Endothelial cell of umbilical vein (primary cell): ENCODE measurements at regions not wholly inside any gene's neighbourhood (a gene's known extent, or its start where the extent isn't known, plus 50 kb on each side); places are given as distances from the start of the nearest gene placed in this dataset.

Experiments
- BruUV-seq: library from RNA; stranded (reverse); fragments of 400-500 nt; replicated peaks from 2 replicates; lab custom pipeline; 2021; lab: Mats Ljungman, UMichigan
- CTCF ChIA-PET: fragments of 300-600, 350-600 bp; sonication (Branson Sonifier 250); formaldehyde crosslinking; loops from one replicate; lab custom pipeline; 2021; ENCODE audit warnings: antibody characterized with exemption, inconsistent platforms; lab: Charles Lee
- POLR2A ChIA-PET: fragments of 300-600, 350-600 bp; sonication (Branson Sonifier 250); formaldehyde crosslinking; loops from one replicate; lab custom pipeline; 2021; ENCODE audit warnings: antibody characterized with exemption, inconsistent platforms; lab: Charles Lee
- DNase-seq: peaks from one replicate; pipeline ENCODE4 v3.0.0-alpha.2; 2011; ENCODE audit warnings: low read depth, low spot score
- FAIRE-seq: peaks from 2 replicates; lab custom pipeline; 2011; peaks lifted over from hg19 to GRCh38; lab: Jason Lieb, UNC
- H2AFZ ChIP-seq: 2 replicates; pipeline ENCODE4 v1.6.0; 2012; ENCODE audit warnings: low read depth, low read length, control low read depth, inconsistent platforms
- H3K27ac ChIP-seq: 2 replicates; pipeline ENCODE4 v1.5.1; 2011; ENCODE audit warnings: low read depth, mild to moderate bottlenecking, control low read depth, low read length, moderate library complexity; ENCODE audit not compliant: insufficient read depth
- H3K27me3 ChIP-seq, 2 experiments: 2 replicates each; pipeline versions ENCODE4 v1.6.0 to v1.6.1; 2011; ENCODE audit warnings: low read length in 2 of 2, mixed read lengths in 1 of 2; ENCODE audit not compliant: control insufficient read depth in 2 of 2, insufficient read depth in 2 of 2
- H3K36me3 ChIP-seq, 2 experiments: 2 replicates in 1 of 2; 3 replicates in 1 of 2; pipeline ENCODE4 v1.5.1; 2011; ENCODE audit warnings: low read length in 2 of 2, mild to moderate bottlenecking in 1 of 2, moderate library complexity in 1 of 2; ENCODE audit not compliant: control insufficient read depth in 2 of 2, insufficient read depth in 2 of 2; ENCODE audit errors: extremely low read depth in 1 of 2
- H3K4me1 ChIP-seq: 3 replicates; pipeline ENCODE4 v1.5.1; 2011; ENCODE audit warnings: mild to moderate bottlenecking, low read length; ENCODE audit not compliant: control insufficient read depth, insufficient read depth; ENCODE audit errors: extremely low read depth
- H3K4me2 ChIP-seq: 2 replicates; pipeline ENCODE4 v1.6.1; 2011; ENCODE audit warnings: low read length, control low read depth, mixed read lengths; ENCODE audit not compliant: insufficient read depth
- H3K4me3 ChIP-seq, 3 experiments: fragments of 200-600 bp in 1 of 3; sonication (generic), shearing (Covaris generic) in 1 of 3; replicated peaks in 1 of 3; 2 replicates each; pipeline ENCODE4 v1.5.1; 2011 to 2016; ENCODE audit warnings: control low read depth in 3 of 3, low read length in 3 of 3, mild to moderate bottlenecking in 2 of 3, inconsistent platforms in 1 of 3, low read depth in 1 of 3, moderate library complexity in 1 of 3; ENCODE audit not compliant: insufficient read depth in 1 of 3
- H3K79me2 ChIP-seq: 2 replicates; pipeline ENCODE4 v1.6.0; 2012; ENCODE audit warnings: low read length, inconsistent platforms; ENCODE audit not compliant: control insufficient read depth, insufficient read depth
- H3K9ac ChIP-seq: replicated peaks from 2 replicates; pipeline ENCODE3; 2011; ENCODE audit warnings: low read length, control low read depth; ENCODE audit not compliant: insufficient read depth; ENCODE audit errors: extremely low read depth
- H3K9me1 ChIP-seq: replicated peaks from 3 replicates; pipeline ENCODE4 v1.6.0; 2011; ENCODE audit warnings: mild to moderate bottlenecking, low read length; ENCODE audit not compliant: control insufficient read depth, insufficient read depth; ENCODE audit errors: extremely low read depth
- H3K9me3 ChIP-seq: replicated peaks from 2 replicates; pipeline ENCODE4 v1.5.1; 2012; ENCODE audit warnings: low read length, inconsistent platforms; ENCODE audit not compliant: control insufficient read depth, insufficient read depth
- H4K20me1 ChIP-seq: replicated peaks from 2 replicates; pipeline ENCODE3; 2011; ENCODE audit warnings: mild to moderate bottlenecking, low read length; ENCODE audit not compliant: control insufficient read depth, insufficient read depth; ENCODE audit errors: extremely low read depth
- CTCF ChIP-seq, 2 donors: IDR thresholded peaks; 1 replicate in 1 of 2; 2 replicates in 1 of 2; pipeline ENCODE4 v1.5.1; 2011; ENCODE audit warnings: low read length in 2 of 2, mild to moderate bottlenecking in 2 of 2, moderate library complexity in 2 of 2, control low read depth in 1 of 2, inconsistent platforms in 1 of 2, low read depth in 1 of 2; ENCODE audit not compliant: insufficient read depth in 1 of 2; ENCODE audit errors: extremely low read depth in 1 of 2
- EZH2 ChIP-seq: IDR thresholded peaks from 2 replicates; pipeline ENCODE4 v1.6.1; 2012; ENCODE audit warnings: borderline replicate concordance, low read depth, mild to moderate bottlenecking, moderate library complexity, low read length, inconsistent platforms; ENCODE audit not compliant: severe bottlenecking
- FOS ChIP-seq: IDR thresholded peaks from 2 replicates; pipeline ENCODE4 v1.6.1; 2011; ENCODE audit warnings: mild to moderate bottlenecking, low read length, moderate library complexity, borderline replicate concordance; ENCODE audit not compliant: insufficient read depth
- GATA2 ChIP-seq: IDR thresholded peaks from 2 replicates; pipeline ENCODE4 v1.7.0; 2011; ENCODE audit warnings: low read depth, mild to moderate bottlenecking, moderate library complexity, mixed read lengths, low read length; ENCODE audit not compliant: insufficient read length, insufficient read depth
- MAX ChIP-seq: IDR thresholded peaks from 2 replicates; pipeline ENCODE4 v1.6.1; 2011; ENCODE audit not compliant: insufficient read depth, insufficient read length
- MYC ChIP-seq: IDR thresholded peaks from one replicate; pipeline ENCODE4 v1.6.1; 2011; ENCODE audit warnings: mild to moderate bottlenecking, low read depth, low read length
- POLR2A ChIP-seq: IDR thresholded peaks from 2 replicates; pipeline ENCODE4 v1.6.1; 2012; ENCODE audit warnings: low read depth, mild to moderate bottlenecking, control low read depth, low read length
- POLR2AphosphoS5 ChIP-seq: IDR thresholded peaks from 2 replicates; pipeline ENCODE4 v1.6.1; 2012; ENCODE audit warnings: low read depth, mild to moderate bottlenecking, control low read depth, low read length, moderate library complexity; ENCODE audit not compliant: insufficient read depth
- dilution Hi-C: fragments of 300-500 bp; cut with MboI; formaldehyde crosslinking; loops from one replicate; pipeline ENCODE4 v1.15.0; 2019; ENCODE audit warnings: low sequenced_read_pairs; ENCODE audit not compliant: extremely low pct_ligation_motif_present
- intact Hi-C: fragments of 100-400 bp; cut with micrococcal nuclease; formaldehyde crosslinking; loops from one replicate; pipeline ENCODE4 v1.10.0; 2022

- H2AFZ ChIP-seq: no peak overlapping the region
- H3K9me1 ChIP-seq: no peaks in the 10 kb centered on the region
- no TSS peak for BruUV-seq
- no peak overlapping the region for H3K4me2 ChIP-seq
- H3K9me3 ChIP-seq: no peaks in the 10 kb centered on the region
- dilution Hi-C loops: no loop called here
- intact Hi-C loops: no loop called here
- no peaks in the 10 kb centered on the region for H3K79me2 ChIP-seq
- ChIA-PET CTCF (interaction anchor here (0.7 to 1.1 kb wide), 3 partner anchors 9 to 938 kb away, joined by 3 read pairs; no protein-coding TSS in a partner anchor), POLR2A (no interaction called here)
- DNase-seq: no peak
- no peak overlapping the region for H3K4me3 ChIP-seq
- peaks cover 14 to 15% of the 10 kb centered on the region in 2 experiments for H3K27me3 ChIP-seq
- H4K20me1 ChIP-seq: no peaks in the 10 kb centered on the region
- no peak overlapping the region for H3K9ac ChIP-seq
- H3K27ac ChIP-seq: no peak overlapping the region
- no peak for FAIRE-seq
- H3K36me3 ChIP-seq: no peaks in the 10 kb centered on the region
- no peaks in the 10 kb centered on the region for H3K4me1 ChIP-seq
- TF ChIP-seq POLR2AphosphoS5 (no peak), POLR2A (no peak), EZH2 (no peak), MYC (no peak), GATA2 (no peak), FOS (no peak), CTCF (IDR thresholded peaks at IDR 0.05; ENCODE audit: extremely low read depth in 1 of 2, insufficient read depth in 1 of 2, low read depth in 1 of 2, low read length in 2 of 2) (no peak), MAX (no peak)
These were observed 206.0 kb upstream of the SPRED2 start for GRCh38 chr2:65638443-65638842.
